ENCODE measurements at regions not wholly inside any gene's neighbourhood (a gene's known extent, or its start where the extent isn't known, plus 50 kb on each side); places are given as distances from the start of the nearest gene placed in this dataset.

DNA sequence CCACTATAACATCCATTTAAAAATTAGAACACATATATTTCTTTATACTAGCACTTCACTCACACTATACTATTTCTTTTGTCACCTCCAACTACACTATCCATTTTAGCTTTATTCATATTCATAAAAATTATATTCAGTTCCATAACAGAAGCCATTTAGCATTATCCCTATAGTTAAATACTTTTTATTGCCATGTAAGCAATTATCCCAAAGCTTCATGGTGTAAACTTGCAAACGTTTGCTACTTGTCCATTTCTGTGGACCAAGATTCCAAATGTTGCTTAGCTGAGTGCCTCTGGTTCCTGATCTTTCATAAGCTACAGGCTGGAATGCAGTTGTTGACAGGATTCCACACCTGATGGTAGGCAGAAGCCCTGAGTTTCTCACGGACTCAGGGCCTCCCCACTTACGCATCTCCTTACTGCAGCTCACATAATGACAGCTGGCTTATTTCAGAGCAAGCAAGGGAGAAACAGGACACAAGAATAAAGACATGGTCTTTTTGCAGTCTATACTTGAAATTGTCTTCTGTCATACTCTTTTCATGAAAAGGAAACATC lies 1584.8 kb downstream of the SLITRK5 start:
- no peak for DNase-seq

- no peak for DNase-seq
Measured at GRCh38 chr13:89267734-89268133, 1596.6 kb downstream of the SLITRK5 start.

DNA sequence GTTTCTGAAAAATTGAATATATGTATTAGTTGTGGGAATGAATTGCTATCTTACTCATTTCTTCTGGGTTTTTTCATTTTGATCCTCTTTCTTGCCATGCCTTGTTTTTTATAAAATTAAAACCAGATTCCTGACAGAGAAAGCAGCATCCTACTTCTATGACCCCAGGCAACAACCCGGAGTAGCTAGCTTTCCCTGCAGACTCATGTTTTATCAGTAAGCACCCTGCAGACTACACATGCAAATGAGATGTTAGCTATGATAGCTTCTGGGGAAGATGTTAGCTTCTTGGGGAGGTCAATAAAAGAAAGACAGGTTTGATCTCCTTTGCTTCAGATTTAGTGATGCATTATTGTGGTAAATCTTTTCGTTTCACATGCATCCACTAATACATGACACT lies 1598.6 kb downstream of the SLITRK5 start:
- no peak for DNase-seq

GRCh38 chr13:89270736-89271135 lies 1599.6 kb downstream of the SLITRK5 start:
- DNase-seq = no peak

- DNase-seq = no peak
Measured at GRCh38 chr13:89279374-89279773, 1608.2 kb downstream of the SLITRK5 start.

DNA sequence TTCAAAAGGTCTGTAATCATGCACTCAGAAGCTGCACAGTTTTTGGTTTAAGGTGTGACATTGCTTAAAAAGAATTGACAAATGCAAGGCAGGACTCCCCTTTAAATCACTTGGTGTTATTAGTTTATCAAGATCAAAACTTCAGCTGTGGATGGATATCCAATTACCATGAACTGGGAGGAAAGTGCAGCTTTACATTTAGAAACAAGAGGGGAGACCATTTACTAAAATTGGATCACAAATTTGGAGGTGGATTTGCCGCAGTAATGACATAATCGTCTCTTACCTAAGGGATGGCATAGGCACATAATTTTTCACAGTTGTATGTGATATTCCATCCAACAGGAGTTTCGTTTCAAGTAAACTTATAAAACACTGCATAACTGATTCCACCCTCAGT lies 1610.2 kb downstream of the SLITRK5 start:
- no peak for DNase-seq

GRCh38 chr13:89282241-89282640 lies 1611.1 kb downstream of the SLITRK5 start:
- DNase-seq = no peak

GRCh38 chr13:89287381-89287780 lies 1616.2 kb downstream of the SLITRK5 start:
- no peak for DNase-seq

DNA sequence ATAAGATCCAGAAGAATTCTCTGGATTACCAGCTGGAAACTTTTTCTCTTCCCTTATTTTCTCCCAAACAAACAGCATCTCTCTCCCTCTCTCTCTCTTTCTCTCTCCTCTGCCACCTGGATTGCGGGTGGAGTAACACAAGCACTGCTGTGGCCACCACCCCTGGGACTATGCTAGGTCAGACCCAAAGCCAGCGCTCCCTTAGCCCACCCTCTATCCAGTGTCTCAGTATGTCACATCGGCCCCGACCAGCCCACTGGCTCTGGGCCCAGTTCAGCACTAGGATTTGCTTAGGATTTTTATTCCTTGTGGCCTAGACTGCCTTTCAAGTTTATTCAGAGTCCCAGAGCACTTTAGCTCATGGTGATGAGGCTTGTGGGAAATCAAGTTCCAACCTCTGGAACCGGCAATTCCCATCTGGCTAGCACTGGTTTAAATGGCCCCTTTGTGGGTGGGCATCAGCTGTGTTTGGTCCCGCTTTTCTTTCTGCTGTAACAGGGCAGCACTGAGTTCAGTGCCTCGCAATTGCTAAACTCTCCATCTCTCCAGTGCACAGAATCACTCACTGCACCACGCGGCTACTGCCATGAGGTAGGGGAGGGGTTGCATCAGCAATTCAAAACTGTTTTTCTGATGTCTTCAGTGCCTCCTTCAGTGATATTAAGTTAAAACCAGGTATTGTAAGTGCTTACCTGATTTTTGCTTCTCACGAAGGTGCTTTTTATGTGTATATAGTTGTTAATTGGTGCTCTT lies 1623.1 kb downstream of the SLITRK5 start:
- no peak for DNase-seq

DNA sequence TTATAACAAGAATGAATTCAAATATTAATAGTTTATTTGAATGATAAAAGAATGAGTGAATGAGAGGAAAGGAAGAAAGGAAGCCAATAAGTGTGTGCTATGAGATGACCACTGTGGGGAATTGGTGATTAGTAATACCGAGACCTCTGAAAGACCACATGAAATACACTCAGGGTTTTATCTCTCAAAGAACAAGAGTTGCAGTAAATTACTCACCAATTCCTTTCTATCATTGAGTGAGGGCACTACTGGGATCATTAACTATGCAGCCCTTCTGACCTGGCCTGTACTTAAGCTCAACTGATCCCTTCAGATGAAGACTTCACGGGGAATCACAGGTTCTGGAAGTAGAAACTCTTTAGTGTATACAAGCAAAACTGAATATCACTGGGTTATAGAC lies 1636.1 kb downstream of the SLITRK5 start:
- no peak for DNase-seq

GRCh38 chr13:89310943-89311672 lies 1639.9 kb downstream of the SLITRK5 start:
- no peak for DNase-seq

DNA sequence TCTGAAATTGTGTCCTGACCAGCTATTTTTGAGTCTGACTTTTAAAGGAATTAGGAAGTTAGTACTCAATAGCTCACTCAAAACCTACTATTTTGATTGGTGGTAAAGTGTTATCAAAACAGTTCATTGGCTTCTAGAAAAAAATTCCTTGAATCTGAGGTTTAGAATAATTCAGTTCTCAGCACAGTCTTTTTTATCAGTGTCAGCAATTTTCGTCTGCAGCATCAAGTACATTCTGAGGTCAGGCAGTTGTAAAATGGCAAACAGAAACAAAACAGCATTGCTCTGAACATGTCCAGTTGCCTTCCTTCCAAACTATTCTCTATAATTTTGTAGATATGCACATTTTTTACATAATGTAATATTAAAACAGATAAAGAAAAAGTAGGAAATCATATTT lies 1644.1 kb downstream of the SLITRK5 start:
- DNase-seq = no peak

DNA sequence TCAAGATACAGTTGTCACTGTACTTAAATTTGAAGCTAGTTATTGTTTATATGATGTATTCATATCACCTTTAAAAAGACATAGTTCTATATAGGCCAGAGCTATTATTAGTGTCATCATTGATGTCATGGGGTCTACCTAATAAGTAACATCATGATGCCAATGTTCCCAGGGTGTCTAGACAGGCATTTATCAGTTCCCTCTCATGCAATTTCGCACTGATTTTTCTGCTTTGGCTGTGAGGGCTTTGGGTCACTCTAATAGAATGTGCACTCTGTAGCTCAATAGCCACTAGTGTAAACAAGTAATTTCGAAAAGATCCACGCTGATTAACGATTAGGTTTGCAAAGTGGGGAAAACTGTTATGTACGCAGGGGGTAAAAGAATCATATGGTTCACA lies 1651.3 kb downstream of the SLITRK5 start:
- DNase-seq = no peak

DNA sequence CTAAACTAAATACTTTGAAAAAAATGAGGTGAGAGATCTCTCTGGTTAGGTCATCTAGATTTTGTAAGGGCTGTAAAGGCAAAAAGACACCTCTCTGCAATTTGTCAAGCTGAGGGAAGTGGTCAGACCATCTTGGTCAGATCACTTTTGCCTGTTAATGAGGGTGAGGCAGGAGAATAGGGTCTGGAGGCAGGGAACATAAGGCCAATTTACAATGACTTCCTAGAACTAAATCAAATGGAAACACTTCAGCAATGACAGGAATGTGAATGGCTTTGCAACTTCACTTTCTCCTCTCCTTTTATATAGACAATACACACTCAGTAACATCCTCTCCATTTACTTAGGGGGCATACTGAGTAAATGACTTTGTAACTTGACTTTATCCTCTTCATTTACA lies 1653.4 kb downstream of the SLITRK5 start:
- no peak for DNase-seq

- DNase-seq = no peak
Measured at GRCh38 chr13:89343165-89343564, 1672.0 kb downstream of the SLITRK5 start.

GRCh38 chr13:89352384-89352783 lies 1681.2 kb downstream of the SLITRK5 start:
- DNase-seq = no peak

DNA sequence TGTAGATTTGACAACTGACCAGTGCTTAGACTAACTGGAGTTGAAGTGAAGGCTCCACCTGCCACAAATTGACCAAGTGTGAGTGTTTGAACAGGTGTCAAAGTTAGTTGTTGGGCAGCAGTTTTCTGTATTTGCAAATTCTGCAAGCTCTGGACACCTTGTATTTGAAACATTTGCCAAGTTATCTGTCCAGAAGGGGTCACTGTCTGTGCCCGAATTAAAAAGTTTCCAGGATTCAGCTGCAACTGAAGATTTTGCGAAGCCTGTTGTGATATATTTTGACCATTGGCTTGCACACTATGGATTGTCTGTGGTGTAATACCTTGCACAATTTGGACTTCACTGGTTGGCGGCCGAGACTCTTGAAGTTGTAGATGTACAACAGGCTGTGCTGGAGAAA lies 1690.7 kb downstream of the SLITRK5 start:
- no peak for DNase-seq

GRCh38 chr13:89363144-89363543 lies 1692.0 kb downstream of the SLITRK5 start:
- DNase-seq = no peak

- no peak for DNase-seq
Measured at GRCh38 chr13:89372193-89372592, 1701.0 kb downstream of the SLITRK5 start.

DNA sequence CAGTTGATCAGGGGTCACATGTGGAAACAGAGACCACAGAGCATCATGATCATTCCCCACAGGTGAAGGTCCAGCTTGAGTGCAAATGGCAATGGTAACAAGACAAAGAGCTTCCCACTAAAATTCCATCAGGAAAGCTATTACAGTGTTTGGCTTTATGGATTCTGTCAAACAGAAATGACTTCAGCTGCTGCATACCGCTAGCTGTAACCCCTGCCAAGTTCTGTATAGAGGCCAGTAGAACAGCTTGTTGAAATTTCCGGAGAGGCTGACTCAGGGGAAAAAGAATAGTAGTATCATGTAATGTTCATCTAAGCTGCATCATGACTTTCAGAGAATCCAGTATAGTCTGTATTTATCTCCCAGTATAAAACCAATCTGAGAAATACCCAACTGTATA lies 1704.7 kb downstream of the SLITRK5 start:
- DNase-seq = no peak

GRCh38 chr13:89380101-89380500 lies 1708.9 kb downstream of the SLITRK5 start:
- DNase-seq = no peak

DNA sequence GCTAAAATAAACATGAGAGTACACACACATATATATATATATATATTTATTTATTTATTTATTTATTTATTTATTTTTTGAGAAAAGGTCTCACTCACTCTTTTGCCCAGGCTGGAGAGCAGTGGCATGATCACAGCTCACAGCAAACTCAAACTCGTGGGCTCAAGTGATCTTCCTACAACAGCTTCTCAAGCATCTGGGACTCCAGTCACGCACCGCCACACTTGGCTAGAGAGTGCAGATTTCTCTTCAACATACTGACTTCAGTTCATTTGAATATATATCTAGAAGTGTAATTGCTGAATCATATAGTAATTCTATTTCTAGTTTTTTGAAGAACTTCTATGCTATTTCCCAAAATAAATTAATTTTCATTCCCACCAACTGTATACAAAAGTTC lies 1711.8 kb downstream of the SLITRK5 start:
- no peak for DNase-seq

- no peak for DNase-seq
Measured at GRCh38 chr13:89383891-89384290, 1712.7 kb downstream of the SLITRK5 start.

DNA sequence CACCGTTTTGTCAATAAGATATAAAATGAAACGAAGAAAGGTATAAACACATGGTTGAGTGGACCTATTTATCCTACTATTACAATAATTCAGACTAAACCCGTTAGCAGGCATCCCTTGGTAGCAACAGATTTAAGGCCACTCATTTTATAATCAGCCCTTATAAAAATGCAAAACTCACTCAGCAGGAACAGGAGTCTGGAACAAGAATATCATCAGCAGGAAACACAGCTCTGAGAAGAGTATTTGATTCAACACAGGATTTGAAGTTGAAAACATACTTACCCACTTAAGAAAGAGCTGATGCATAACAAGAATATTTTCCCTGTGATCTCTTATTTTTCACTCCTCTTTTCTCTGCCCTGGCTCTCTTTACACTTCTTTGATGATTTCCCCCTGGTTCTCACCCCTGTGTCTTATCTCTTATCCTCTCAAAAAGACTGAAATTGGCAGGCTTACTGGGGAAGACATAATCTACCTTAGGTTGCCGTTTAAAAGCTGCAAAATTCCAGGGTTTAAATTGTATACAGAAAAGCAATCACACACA lies 1722.7 kb downstream of the SLITRK5 start:
- DNase-seq = no peak
